Activated T-cell treated with anti-CD3 and anti-CD28 coated beads for 1 hour (primary cell): ENCODE measurements at regions not wholly inside any gene's neighbourhood (a gene's known extent, or its start where the extent isn't known, plus 50 kb on each side); places are given as distances from the start of the nearest gene placed in this dataset.
"Not testable (repeated sequence)": the region's sequence is repeated elsewhere in the genome, so short reads cannot be mapped to it uniquely, and the experiment has no call there.

ENCODE experiments used
- DNase-seq: peaks from one replicate; pipeline ENCODE4 v3.0.0-alpha.2; 2020; ENCODE audit warnings: low read depth

DNA sequence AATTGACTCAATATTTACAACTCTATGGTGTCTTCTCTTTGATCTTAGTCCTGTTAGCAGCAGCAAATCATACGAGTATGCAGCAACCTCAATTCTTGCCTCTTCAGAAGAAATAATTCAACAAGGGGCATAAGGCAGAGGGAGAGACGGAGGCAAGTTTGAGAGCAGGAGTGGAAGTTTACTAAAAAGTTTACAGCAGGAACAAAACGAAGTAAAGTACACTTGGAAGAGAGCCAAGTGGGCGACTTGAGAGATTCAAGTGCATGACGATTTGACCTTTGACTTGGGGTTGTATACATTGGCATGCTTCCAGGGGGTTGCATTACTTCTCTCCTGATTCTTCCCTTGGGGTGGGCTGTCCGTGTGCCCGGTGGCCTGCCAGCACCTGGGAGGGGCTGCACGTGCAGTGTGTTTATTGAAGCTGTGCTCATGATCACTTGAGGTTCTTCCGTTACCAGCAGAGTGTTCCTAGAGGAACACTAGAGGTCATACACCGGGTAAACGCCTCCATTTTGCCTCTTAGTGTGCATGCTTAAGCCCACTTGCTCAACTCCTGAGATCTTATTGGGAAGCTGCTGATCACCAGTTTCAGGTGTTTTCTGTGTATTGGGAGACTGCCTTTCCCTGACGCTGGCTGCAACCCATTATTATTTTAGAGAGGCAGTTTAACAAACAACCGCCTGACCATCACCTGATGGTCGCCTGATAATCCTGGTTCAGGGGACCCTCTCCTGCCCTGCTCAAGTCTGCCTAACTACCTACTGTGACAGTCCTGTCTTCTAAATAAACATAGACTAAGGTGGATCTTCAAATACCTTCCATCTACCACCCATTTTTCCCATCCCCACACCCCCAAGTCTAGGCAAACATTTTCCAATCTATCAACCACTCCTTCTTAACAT, 172.4 kb upstream of the MYLIP start:
- DNase-seq = no peak

DNA sequence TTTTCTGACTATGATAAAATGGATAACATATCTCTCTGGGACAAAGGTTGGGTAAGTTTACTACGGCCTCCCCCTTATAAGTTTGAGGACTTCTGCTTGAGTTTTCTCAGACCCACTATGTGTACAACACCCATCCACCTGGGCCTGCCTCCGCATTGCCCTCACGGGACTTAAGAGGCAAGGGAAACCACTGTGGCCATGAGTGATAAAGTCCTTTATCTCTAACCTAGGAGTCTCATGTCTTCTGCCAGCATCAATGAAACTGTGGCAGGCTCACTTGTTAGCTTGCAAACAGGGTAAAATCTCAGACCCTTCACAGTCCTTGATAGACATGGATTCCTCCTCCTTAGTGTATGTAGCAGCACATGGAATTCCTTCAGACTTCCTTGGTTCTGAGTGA, 173.4 kb upstream of the MYLIP start:
- DNase-seq = no peak

GRCh38 chr6:15953152-15953880, 175.6 kb upstream of the MYLIP start:
- DNase-seq = no peak

DNA sequence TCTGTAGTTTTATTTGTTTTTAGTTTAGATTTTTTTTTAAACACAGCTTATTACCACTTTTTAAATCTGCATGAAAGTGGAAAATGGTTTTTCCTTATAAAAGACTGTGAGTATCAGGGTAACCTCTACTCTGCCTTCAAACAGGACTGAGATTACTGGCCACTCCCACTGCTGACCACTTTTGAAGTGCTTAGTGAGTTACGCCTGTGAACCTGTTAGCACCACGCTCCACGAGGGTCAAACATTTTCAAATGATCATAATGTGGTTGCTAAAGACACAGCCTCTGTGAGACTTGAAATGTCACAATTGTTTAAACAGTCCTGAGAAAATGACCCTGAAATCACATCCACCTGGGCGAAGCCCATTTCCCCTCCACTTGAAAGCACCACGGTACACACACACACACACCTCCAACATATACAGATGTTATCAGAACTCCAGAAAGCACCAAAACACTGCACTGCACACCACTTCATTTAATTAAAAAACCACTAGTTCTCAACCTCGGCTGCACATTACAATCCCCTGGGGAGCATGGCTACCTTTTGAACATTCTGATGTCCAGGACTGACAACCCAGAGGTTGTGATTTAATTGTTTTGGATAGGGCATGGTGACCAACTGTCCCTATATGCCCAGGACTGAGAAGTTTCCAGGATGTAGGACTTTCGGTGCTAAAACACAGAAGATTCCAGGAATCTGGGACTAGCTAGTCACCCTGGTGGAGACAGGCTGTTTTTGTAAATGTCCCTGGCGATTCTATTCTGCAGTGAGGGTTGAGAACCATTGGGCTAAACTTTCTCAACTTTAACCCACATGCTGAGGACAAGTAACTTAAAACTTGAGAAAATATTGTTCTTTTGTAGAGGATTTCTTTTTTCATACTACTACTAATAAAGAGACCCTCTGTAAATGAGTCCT, 176.4 kb upstream of the MYLIP start:
- DNase-seq = no peak

GRCh38 chr6:15950962-15951569, 177.8 kb upstream of the MYLIP start:
- no peak for DNase-seq

DNA sequence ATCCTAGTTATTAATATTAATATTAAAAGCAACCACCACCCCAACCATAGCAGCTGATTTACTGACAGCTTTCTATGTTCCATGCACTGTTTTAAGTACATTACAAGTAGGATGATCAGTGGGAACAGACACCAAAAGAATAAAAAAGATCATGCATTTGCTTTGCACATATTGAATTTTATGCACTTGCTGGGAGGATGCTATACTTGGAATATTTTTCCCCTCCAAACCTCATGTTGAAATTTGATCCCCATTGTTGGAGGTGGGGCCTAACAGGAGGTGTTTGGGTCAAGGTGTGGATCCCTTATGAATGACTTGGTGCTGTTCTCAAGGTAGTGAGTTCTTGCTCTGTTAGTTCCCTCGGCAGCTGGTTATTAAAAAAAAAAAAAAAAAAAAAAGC, 178.9 kb upstream of the MYLIP start:
- DNase-seq = no peak

DNA sequence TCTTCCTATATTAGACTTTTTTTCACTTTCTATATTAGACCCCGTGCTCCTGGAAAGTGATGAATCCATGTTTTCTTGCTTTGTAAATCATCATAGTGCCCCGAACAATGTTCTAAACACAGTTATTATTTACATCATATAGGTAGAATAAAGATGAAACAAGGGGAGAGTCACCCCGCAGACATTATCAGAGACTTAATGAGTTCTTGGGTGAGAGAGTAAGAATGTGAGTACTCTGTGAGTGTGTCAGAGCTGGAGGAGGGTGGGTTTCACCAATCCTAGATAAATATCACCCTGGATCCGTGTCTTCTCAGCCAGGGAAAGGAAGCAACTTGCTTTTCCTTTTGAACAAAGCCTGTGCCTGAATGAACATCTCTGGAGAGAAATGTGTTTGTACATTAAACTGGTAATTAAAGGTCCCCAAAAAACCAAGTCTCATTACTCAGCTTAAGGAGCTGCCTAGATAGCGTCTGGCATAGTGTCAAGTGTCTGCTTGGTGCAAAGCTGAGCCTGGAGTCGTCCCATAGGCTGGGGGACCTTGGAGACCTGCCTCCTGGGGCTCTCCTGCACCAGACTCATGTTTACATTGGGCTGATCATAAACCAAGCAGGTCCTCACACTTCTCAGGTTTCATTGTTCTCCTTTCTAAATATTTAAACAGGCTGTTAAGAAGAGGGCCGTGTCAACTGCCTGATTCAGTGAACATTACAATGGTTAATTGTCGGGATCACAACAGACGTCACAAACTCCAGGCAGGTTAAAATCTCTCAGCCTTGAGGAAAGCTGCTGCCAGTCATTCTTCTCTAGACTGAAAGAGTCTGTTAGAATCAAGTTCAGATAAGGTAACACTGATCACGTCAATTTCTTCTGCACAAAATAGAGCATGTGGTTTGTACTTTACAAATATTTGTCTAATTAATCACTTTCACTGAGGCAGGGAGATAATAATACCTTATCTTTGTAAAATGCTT, 179.7 kb upstream of the MYLIP start:
- no peak for DNase-seq

- DNase-seq = no peak
These were observed 181.0 kb upstream of the MYLIP start for GRCh38 chr6:15947923-15948322.

GRCh38 chr6:15947436-15947835, 181.4 kb upstream of the MYLIP start:
- no peak for DNase-seq

DNA sequence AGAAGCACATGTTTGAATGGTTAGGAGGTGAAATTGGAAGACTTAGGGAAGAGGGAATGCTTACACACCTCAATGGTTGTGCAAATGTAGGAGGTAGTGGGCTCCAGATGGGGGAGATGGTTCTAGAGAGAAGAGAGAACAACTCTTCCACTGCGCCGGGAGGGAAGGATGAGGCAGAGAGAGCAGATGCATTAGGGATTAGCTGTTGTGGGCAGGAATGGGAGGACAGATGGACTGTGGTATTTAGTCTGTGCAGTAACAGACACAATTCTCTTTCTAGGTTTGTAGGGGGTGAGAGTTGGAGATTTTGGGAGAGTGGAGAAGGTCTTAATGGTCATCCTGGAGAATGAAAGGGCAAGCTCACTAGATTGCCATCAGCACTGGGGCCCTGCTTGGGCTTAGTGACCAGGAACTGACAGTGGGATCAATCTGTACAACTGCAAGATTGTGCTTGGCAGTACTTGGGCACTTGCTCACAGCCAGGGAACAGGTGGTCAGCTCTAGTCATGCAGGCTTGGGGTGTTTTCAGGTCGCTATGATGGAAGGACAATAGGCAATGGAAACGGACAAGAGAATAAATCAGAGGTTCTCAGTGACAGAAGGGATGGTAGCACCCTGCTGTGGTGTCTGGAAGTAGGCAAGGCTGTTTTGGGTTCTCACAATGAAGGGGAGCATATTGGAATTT, 182.0 kb upstream of the MYLIP start:
- no peak for DNase-seq

GRCh38 chr6:15945593-15946159, 183.2 kb upstream of the MYLIP start:
- no peak for DNase-seq

DNA sequence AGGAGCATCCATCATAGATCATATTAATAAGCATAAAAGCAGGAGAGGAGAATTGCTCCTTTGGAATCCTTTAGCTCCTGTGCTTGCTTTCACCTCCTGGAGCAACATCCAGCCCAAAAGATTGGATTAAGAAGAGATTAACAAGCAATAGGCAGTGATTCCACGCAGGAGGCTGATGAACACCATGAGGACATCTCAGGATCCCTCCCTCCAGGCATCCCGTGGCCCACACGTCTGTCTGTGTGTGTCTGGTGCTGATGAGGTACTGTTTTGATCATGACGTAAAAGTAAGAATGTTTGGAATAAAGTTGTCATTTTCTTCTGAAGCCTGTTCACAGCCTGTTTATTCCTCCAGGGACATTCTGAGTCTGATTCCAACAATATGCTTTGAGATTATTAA, 185.5 kb upstream of the MYLIP start:
- DNase-seq = no peak

- no peak for DNase-seq
These were observed 187.7 kb upstream of the MYLIP start for GRCh38 chr6:15941168-15941567.

DNA sequence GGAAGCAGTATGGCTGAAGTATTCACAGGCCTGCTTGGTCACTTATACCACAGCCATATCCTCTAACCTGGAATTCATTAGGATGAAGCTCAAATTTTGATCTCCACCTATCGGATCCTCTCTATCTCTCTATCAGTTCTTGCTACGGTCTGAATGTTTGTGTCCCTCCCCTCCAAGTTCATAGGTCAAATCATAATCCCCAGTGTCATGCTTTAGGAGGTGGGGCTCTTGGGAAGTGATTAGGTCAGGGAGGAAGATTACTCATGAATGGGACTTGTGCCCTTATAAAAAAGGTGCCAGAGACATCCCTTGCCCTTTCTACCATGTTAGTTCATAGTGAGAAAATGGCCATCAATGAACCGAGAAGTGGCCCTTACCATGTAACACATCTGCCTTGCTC, 190.8 kb upstream of the MYLIP start:
- DNase-seq = no peak

DNA sequence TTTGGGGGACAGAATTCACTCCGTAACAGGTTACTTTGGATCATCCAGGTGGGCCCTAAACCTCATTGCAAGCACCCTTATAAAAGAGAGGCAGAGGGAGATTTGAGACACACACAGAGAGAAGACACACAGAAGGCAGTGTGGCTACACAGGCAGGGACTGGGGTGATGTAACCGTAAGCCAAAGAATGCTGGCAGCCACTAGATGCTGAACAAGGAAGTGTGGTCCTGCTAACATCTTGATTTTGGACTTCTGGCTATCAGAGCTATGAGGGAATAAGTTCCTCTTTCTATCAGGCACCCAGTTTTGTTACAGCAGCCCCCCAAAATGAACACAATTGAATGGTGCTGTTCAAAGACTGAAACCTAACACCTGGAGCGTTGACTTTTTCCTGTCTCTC, 191.3 kb upstream of the MYLIP start:
- DNase-seq = no peak

DNA sequence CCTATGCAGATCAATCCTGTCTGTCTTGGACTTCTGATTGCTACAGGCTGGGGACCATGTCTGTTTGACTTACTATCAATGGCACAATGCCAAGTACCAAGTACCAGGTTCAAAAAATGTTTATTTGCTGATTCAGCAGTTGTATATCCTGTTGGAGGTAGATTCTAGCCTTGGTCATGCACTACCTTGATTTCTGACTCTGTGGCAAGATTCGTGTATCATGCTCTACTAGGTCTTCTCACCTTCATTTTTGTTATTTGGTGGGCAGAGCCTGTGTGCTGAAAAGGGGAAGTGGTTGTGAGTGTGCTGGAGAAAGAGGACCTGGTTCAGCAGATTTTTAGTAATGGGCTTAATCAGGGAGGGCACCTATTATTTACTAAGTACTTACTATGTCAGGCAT, 192.4 kb upstream of the MYLIP start:
- DNase-seq = no peak

GRCh38 chr6:15935661-15936060, 193.2 kb upstream of the MYLIP start:
- DNase-seq = no peak

GRCh38 chr6:15931697-15932096, 197.2 kb upstream of the MYLIP start:
- DNase-seq = not testable (repeated sequence)

- no peak for DNase-seq
These were observed 198.7 kb upstream of the MYLIP start for GRCh38 chr6:15930207-15930606.

GRCh38 chr6:15929685-15930084, 199.2 kb upstream of the MYLIP start:
- DNase-seq = no peak
